ENCODE measurements at regions not wholly inside any gene's neighbourhood (a gene's known extent, or its start where the extent isn't known, plus 50 kb on each side); places are given as distances from the start of the nearest gene placed in this dataset.
"Not testable (repeated sequence)": the region's sequence is repeated elsewhere in the genome, so short reads cannot be mapped to it uniquely, and the experiment has no call there.

- no peak for DNase-seq (ENCODE audit: low read depth)
- no peak for TF ChIP-seq CTCF (IDR thresholded peaks at IDR 0.05; ENCODE audit: insufficient read depth, low read depth, low read length, missing control alignments)
- no peak overlapping the region for H3K4me3 ChIP-seq (ENCODE audit: low read depth, low read length)
These were observed 934.6 kb downstream of the SOCS6 start for GRCh38 chr18:71223486-71223885.

- no peak overlapping the region for H3K4me3 ChIP-seq (ENCODE audit: low read depth, low read length)
- DNase-seq (ENCODE audit: low read depth): no peak
- no peak for TF ChIP-seq CTCF (IDR thresholded peaks at IDR 0.05; ENCODE audit: insufficient read depth, low read depth, low read length, missing control alignments)
These were observed 932.6 kb downstream of the SOCS6 start for GRCh38 chr18:71221405-71221804.

- not testable (repeated sequence) for H3K4me3 ChIP-seq (ENCODE audit: low read depth, low read length)
These were observed 923.9 kb downstream of the SOCS6 start for GRCh38 chr18:71212739-71213138.

GRCh38 chr18:71212222-71212621 lies 923.4 kb downstream of the SOCS6 start:
- no peak for DNase-seq (ENCODE audit: low read depth)
- TF ChIP-seq CTCF (IDR thresholded peaks at IDR 0.05; ENCODE audit: insufficient read depth, low read depth, low read length, missing control alignments): no peak
- H3K4me3 ChIP-seq (ENCODE audit: low read depth, low read length): no peak overlapping the region

More at GRCh38 chr18:71212739-71213138, 923.9 kb downstream of the SOCS6 start:
- DNase-seq (ENCODE audit: low read depth): not testable (repeated sequence)

- H3K4me3 ChIP-seq (ENCODE audit: low read depth, low read length): no peak overlapping the region
- DNase-seq (ENCODE audit: low read depth): no peak
- no peak for TF ChIP-seq CTCF (IDR thresholded peaks at IDR 0.05; ENCODE audit: insufficient read depth, low read depth, low read length, missing control alignments)
These were observed 921.1 kb downstream of the SOCS6 start for GRCh38 chr18:71209944-71210343.

- DNase-seq (ENCODE audit: low read depth): no peak
- TF ChIP-seq CTCF (IDR thresholded peaks at IDR 0.05; ENCODE audit: insufficient read depth, low read depth, low read length, missing control alignments): no peak
- no peak overlapping the region for H3K4me3 ChIP-seq (ENCODE audit: low read depth, low read length)
These were observed 905.6 kb downstream of the SOCS6 start for GRCh38 chr18:71194438-71194837.

- DNase-seq (ENCODE audit: low read depth): no peak
- no peak for TF ChIP-seq CTCF (IDR thresholded peaks at IDR 0.05; ENCODE audit: insufficient read depth, low read depth, low read length, missing control alignments)
These were observed 900.7 kb downstream of the SOCS6 start for GRCh38 chr18:71189581-71189980.

More at GRCh38 chr18:71189581-71189980, 900.7 kb downstream of the SOCS6 start:
- H3K4me3 ChIP-seq (ENCODE audit: low read depth, low read length): no peak overlapping the region

Measured in GM12865 (cell line).